T-helper 1 cell (primary cell): ENCODE measurements at regions not wholly inside any gene's neighbourhood (a gene's known extent, or its start where the extent isn't known, plus 50 kb on each side); places are given as distances from the start of the nearest gene placed in this dataset.
"Not testable (repeated sequence)": the region's sequence is repeated elsewhere in the genome, so short reads cannot be mapped to it uniquely, and the experiment has no call there.

Experiments
- DNase-seq, 5 donors: peaks; one replicate each; pipeline ENCODE4 v3.0.0-alpha.2; 2012 to 2020

- DNase-seq: no peak
Observed at GRCh38 chr5:90051756-90052155, 357.8 kb downstream of the CETN3 start.

DNA sequence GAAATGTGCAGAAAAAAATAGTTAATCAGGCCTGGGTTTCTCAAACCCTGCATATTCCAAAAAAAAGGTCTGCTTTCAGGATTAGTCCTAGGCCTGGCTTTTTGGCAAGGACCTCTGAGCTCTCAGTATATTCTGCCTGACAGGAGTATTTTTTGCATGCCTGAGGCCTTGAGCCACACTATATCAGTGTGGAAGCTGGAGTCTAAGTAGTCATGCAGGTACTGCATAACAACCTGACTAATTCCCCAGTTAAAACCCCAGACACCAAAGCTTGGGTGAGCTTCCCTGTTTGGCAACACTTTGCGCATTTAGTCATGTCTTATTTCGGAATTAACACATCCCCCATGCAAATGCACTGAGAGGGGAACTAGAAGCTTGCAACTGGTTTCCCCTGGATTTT, 359.5 kb downstream of the CETN3 start:
- no peak for DNase-seq

DNA sequence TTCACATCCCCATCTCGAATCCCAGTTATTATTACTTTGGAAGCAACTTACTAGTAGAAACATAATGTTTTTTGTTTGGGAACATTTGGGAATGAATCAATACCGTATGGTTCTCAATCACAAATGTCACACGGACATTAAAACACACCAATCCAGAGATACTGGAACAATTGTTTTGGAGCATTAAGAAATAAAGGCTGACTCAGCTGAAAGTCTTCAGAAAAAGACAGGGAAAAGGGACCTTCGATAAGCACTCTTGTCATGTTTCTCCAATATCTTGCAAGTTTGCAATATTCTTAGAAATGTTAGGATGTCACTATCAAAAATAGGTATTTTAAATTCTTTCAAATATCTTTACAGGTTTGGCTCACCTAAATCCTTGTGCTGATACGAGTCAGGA, 362.4 kb downstream of the CETN3 start:
- DNase-seq: no peak

DNA sequence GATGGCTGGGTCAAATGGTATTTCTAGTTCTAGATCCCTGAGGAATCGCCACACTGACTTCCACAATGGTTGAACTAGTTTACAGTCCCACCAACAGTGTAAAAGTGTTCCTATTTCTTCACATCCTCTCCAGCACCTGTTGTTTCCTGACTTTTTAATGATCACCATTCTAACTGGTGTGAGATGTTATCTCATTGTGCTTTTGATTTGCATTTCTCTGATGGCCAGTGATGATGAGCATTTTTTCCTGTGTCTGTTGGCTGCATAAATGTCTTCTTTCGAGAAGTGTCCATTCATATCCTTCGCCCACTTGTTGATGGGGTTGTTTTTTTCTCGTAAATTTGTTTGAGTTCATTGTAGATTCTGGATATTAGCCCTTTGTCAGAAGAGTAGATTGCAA, 369.5 kb downstream of the CETN3 start:
- not testable (repeated sequence) for DNase-seq

GRCh38 chr5:90037646-90038045, 371.9 kb downstream of the CETN3 start:
- DNase-seq: no peak

DNA sequence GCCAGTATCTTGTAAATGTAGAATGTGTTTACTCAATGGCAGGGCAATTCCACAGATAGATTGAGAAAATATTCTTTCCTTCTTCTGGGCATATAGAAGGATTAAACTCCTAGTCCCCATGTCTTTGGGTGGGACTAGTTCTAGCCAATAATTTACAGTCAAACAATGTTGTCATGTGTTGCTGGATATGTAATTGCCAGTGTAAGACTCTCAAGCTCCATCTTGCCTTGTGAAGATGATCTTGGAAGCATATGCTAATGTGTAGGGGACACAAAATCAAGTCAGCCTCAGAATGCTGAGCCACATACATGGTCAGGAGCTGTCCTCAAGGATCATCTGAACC, 386.9 kb downstream of the CETN3 start:
- no peak for DNase-seq

DNA sequence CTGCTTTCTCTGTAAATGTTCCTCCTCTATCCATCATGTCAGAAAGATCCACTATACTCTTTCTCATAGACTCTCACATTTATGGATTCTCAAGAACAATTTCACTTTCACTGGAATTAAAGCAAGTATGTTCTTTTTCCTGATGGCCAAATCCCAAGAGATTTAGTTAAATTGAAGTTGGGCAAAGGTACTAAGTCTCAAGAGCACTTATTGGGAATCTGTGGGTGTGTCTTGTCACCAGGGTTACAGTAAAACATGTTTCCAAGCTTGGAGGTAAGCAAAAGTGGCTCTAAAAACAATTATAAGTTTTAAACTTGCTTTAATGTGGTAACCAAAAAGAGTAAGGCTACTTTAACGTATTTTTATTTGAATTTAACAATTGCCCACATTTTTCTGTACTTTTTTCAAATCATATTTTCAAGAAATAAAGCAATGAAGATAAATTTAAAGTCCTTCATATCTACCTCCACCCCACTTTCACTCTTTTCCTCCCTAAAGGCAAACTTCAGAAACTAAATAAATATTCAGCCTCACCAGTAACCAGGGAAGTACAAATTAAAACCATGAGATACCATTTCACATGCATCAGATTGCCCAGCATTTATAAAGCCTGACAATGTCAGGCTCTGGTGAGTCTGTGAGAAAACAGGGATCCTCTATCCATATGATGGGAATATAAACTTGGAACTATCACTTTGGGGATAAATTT, 387.4 kb downstream of the CETN3 start:
- DNase-seq: no peak

DNA sequence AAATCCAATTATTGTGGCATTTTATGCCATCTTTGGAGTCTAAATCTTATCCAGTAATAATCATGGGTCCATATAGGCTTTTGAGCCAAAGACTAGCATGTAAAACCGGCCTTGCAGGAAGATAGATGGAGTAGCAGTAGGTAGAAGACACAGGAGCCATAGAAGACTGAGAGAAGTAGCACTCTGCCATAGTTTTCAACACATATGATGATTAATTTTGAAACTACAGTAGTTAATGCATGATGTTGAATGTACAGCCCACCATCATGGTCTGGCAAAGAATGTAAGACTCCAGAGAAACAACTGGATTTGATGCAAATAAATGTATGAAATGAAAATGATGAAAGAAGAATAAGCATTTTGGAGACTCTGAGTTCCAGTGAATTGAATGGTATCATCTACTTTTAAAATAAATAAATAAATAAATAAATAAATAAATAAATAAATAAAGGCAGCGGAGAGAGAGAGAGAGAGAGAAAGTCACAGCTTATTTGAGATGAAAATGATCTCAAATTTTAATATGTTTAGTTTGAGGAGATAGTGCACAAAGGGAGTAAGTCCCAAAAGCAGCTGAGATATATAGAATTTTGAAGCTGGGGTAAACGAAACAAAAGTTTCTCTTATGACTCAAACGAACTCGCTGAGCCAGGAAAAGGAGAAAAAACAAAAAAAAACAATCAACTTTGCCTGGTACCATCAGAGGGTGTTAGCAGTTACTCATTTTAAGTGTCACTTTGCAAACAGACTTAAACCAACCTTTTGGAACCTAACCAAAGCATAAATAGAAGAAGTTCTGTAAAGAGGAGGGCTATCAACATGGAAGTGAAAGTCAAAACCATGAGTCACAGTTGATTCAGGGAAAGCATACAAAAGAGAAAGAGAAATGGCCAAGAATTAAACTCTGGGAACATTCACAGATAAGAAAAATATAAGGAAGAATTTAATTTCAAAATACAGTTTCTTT, 388.7 kb downstream of the CETN3 start:
- no peak for DNase-seq

DNA sequence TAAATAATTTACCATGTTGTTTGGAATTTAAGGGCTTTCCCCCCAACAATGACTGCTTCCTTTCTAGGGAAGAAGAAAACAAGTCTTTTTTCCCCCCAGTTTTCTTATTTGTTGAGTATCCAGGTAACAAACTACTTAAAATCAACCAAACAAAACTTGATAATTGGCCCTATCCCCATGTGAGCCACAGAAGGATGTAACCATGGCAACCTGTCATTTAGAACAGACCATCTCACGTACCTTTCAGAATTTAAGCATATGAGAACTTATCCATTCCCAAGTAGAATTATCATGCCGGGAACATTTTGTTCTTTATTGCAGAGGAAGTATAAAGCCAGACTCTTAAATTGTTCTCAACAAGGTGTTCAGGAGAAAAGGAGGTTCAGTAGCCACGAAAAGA, 392.3 kb downstream of the CETN3 start:
- no peak for DNase-seq

- no peak for DNase-seq
Observed at GRCh38 chr5:90015584-90016018, 394.0 kb downstream of the CETN3 start.

DNA sequence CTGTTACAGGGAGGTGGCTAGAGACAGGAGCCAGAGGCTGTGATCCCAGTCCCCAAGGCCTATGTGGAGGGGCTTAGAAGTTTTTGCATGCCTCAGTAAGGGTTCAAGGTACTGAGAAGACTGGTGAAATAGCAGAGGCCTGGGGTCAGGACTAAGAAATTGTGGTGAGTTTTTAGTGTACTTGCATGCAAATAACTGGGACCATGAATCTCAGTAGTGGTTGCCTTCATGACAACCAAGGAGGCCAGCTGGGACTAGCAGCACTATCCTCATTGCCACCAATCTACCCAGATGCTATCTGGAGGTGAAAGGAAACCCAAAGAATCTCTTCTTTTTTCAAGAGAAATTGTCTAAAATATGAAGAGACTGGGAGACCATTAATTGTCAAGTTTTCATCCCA, 395.1 kb downstream of the CETN3 start:
- DNase-seq: no peak

GRCh38 chr5:90000351-90000750, 409.2 kb downstream of the CETN3 start:
- DNase-seq: no peak

DNA sequence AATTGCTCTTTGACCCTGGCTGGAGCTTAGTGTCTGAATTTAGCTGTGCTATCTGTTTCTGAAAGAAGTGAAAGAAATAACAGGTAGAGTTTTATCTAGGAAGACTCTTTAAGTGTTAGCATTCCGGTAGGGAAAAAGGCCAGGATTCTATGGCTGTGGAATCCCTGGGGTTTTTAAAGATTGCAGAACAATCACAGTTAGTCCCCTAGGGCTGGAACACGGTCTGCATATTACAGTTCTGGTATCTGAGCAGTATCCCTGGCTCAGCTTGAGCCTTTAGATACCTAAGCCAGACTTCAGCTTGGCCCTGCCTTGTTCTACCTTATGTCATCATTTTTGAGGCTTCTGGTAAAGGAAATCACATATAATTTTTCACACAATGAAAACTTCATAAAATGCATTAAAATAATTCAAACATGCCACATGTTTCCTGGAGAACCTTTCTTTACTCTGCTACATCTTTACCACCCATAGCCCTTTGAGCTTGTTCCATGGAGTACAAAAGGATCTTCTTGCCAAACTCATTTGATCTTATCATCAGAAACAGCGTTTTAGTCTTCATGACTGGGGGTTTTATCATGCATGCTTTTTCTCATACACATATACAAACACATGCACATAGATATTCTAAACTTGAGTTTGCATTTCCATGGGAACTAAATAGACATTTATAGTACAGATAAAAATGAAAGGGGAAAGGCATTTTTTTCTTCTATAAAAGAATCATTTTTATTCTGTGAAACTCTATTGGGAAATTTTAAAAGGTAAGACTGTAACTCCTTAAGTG, 410.8 kb downstream of the CETN3 start:
- no peak for DNase-seq

DNA sequence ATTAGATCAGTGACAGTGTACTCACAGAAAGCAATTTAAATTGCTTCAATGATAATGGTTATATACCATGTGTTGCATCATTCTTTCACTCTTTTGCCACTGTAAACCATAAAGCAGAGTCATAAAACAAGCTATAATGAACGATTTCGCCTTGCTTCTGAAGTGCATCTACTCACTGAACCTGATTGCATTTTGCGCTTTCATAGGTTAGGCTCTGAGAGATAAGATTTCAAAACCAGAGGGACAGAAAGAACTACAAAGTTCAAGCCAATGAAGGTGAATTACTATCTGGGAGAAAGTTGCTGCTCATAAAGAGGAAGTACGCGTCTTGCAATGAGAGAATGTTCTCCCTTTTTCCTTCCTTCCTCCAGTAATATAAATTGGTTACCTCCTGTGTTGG, 412.7 kb downstream of the CETN3 start:
- no peak for DNase-seq

DNA sequence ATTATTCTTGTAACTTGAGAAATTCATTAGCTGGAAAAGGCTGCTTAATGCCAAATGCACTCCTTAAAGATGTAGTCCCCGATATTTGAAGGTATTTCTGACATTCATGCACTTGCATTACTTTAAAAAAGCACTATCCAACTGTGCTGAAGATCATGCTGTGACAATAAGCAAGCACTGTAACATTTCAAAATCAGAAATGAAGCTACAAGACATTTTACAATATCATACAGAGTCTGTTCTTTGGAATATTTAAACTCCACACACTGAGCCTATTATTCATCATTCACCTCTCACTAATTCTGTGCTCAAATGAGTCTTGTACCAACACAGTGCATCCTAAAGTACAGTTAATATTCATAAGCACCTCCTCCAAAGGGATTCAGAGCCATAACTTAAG, 413.2 kb downstream of the CETN3 start:
- no peak for DNase-seq

- DNase-seq: no peak
Observed at GRCh38 chr5:89994266-89994665, 415.3 kb downstream of the CETN3 start.

DNA sequence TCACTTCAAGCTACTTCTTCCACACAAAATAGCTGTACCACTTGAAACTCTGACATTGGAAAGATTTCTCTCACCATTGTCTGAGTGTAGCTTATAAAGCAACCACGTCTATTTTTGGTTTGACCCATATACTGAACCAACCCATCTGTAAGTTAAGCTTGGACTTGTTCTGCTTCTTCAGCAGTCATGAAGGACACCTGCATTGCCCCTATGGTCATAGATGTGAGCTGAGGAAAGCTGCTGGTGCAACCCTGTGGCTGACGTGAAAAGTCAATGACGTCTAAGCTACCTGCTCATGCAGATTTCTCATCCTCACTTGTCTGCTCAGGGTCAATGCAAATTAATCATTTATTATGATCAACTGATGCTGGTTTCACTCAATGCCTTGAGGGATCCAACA, 417.4 kb downstream of the CETN3 start:
- no peak for DNase-seq

- DNase-seq: no peak
Observed at GRCh38 chr5:89991592-89991991, 418.0 kb downstream of the CETN3 start.

- no peak for DNase-seq
Observed at GRCh38 chr5:89989776-89990175, 419.8 kb downstream of the CETN3 start.

DNA sequence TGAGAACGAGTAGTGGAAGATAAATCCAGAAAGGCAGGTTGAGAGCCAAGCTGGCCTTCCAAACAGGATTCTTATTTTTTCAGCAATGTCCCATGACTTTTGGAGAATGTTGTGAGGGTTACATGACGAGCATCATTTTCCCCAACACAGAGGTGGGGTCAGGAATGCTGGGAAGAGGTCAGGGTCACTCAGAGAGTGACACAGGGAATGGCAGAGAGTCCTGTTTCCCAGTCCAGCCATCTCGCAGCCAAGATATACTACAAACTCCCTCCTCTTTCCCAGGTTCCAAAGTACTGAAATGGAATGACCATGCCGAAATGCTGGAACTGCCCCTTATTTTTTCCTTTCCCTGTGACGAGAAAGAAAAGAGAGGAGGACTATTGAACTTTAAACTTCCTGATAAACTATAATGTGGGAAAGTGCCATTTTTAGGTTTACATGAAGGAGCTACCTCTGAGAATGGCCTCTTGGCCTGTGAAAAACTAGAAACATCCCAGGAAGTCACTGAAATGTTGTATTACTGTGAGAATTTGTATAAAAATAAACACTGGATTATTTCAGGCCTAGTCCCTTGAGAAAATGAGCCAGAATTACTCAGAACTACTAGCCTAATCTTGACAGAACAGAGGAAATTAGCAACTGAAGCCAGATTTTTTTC, 420.4 kb downstream of the CETN3 start:
- DNase-seq: no peak

DNA sequence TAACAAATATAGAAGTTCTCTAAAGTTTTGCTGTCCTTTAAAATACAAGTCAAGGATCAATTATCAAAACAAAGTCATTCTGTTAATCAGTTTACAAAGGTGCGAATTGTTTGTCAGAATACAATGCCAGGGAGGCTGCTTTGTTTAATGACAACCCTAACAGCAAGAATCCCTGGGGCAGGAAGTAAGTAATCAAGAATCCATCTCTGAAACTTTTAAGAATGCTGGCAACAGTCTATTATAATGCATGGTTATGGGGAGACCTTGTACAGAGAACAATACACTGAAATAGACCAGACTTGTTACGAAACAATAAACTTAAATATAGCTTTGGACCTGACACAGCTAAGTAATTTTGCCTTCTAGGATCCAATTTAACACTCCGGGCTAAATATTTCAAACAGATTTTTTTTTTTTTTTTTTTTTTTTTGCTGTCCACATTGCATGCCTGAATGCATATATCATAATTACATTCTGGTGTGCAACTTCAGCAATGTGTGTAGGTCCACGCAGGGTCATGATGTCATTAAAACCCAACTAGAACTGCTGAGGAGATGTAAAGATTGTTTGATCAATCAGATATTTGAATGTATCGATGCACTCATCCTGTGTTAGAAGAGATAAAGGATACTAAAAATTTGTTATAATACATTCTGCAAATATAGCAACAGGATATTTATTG, 421.3 kb downstream of the CETN3 start:
- no peak for DNase-seq

GRCh38 chr5:89983216-89983615, 426.3 kb downstream of the CETN3 start:
- no peak for DNase-seq
